Right lobe of liver (tissue), 4 donors: ENCODE measurements at regions not wholly inside any gene's neighbourhood (a gene's known extent, or its start where the extent isn't known, plus 50 kb on each side); places are given as distances from the start of the nearest gene placed in this dataset.

Source experiments
- CTCF ChIP-seq, 4 donors: fragments of 200-600 bp in 3 of 4; fragments of 450-650 bp in 1 of 4; IDR thresholded peaks; one replicate each; pipeline versions ENCODE4 v1.5.1 to v1.8.0; 2016 to 2022; ENCODE audit warnings: antibody characterized with exemption in 4 of 4, mild to moderate bottlenecking in 2 of 4
- POLR2A ChIP-seq: fragments of 450-650 bp; IDR thresholded peaks from one replicate; pipeline ENCODE4 v1.6.1; 2017; ENCODE audit warnings: antibody characterized with exemption, mild to moderate bottlenecking
- donor health status: DM: no; HTN: no; CAD: no.
- donor health status: DM: no; HTN: no; CAD: no.
- donor health status: DM: no; HTN: yes; CAD: no.

- TF ChIP-seq CTCF (IDR thresholded peaks at IDR 0.05) (no peak), POLR2A (no peak)
Observed at GRCh38 chr2:156999661-157000060, 257.8 kb upstream of the GALNT5 start.
